IMR-90 (cell line): ENCODE measurements at regions not wholly inside any gene's neighbourhood (a gene's known extent, or its start where the extent isn't known, plus 50 kb on each side); places are given as distances from the start of the nearest gene placed in this dataset.

ENCODE experiments used
- ATAC-seq: fragments of 200-7000 bp; cut with Tn5 transposase; 2 replicates; pipeline ENCODE4 v1.9.1; 2020; ENCODE audit warnings: low read depth, mild to moderate bottlenecking, moderate library complexity
- BruUV-seq: library from RNA; stranded (reverse); fragments of 400-500 nt; replicated peaks from 2 replicates; lab custom pipeline; 2021; lab: Mats Ljungman, UMichigan
- CTCF ChIA-PET: fragments of 300-600 bp; formaldehyde crosslinking; extraction: SDS; loops from one replicate; lab custom pipeline; 2021; ENCODE audit warnings: antibody characterized with exemption; lab: Yijun Ruan, JAX
- POLR2A ChIA-PET: fragments of 300-600 bp; sonication (Branson Sonifier 250); formaldehyde crosslinking; loops from one replicate; lab custom pipeline; 2022; ENCODE audit warnings: antibody characterized with exemption; ENCODE audit not compliant: unreplicated experiment; lab: Charles Lee
- DNase-seq: peaks from one replicate; pipeline ENCODE4 v3.0.0; 2013
- H2AFZ ChIP-seq: replicated peaks from 2 replicates; pipeline ENCODE3; 2013; ENCODE audit warnings: low read length, mild to moderate bottlenecking; ENCODE audit not compliant: poor library complexity
- H2AK5ac ChIP-seq: 2 replicates; pipeline ENCODE4 v1.6.1; 2013; ENCODE audit warnings: low read depth, low read length, inconsistent platforms
- H2AK9ac ChIP-seq: replicated peaks from 2 replicates; pipeline ENCODE3; 2013; ENCODE audit warnings: mild to moderate bottlenecking, low read depth, low read length, moderate library complexity; ENCODE audit not compliant: poor library complexity
- H2BK120ac ChIP-seq: 2 replicates; pipeline ENCODE4 v1.6.1; 2013; ENCODE audit warnings: low read depth, low read length, inconsistent platforms
- H2BK15ac ChIP-seq: 3 replicates; pipeline ENCODE4 v1.6.1; 2013; ENCODE audit warnings: low read depth, low read length, inconsistent platforms
- H2BK20ac ChIP-seq: 2 replicates; pipeline ENCODE4 v1.6.1; 2013; ENCODE audit warnings: low read depth, mild to moderate bottlenecking, inconsistent platforms, low read length, moderate library complexity
- H2BK5ac ChIP-seq: 2 replicates; pipeline ENCODE4 v1.6.1; 2013; ENCODE audit warnings: mild to moderate bottlenecking, low read depth, low read length, inconsistent platforms; ENCODE audit not compliant: poor library complexity, severe bottlenecking
- H3K14ac ChIP-seq: replicated peaks from 2 replicates; pipeline ENCODE4 v1.6.1; 2013; ENCODE audit warnings: low read depth, low read length, inconsistent platforms
- H3K18ac ChIP-seq: 2 replicates; pipeline ENCODE4 v1.6.1; 2013; ENCODE audit warnings: low read depth, low read length, control low read depth
- H3K23ac ChIP-seq: 2 replicates; pipeline ENCODE4 v1.6.1; 2013; ENCODE audit warnings: low read depth, low read length, inconsistent platforms
- H3K27ac ChIP-seq: 2 replicates; pipeline ENCODE4 v1.5.1; 2013; ENCODE audit warnings: mild to moderate bottlenecking, control low read depth, low read length; ENCODE audit not compliant: insufficient read depth
- H3K27me3 ChIP-seq: 2 replicates; pipeline ENCODE4 v1.6.1; 2013; ENCODE audit warnings: low read length; ENCODE audit not compliant: control insufficient read depth, insufficient read depth
- H3K36me3 ChIP-seq: 2 replicates; pipeline ENCODE4 v1.6.1; 2013; ENCODE audit warnings: low read length, mixed read lengths; ENCODE audit not compliant: control insufficient read depth, insufficient read depth
- H3K4ac ChIP-seq: 2 replicates; pipeline ENCODE4 v1.6.1; 2013; ENCODE audit warnings: low read depth, low read length, inconsistent platforms
- H3K4me1 ChIP-seq: 2 replicates; pipeline ENCODE4 v1.6.1; 2013; ENCODE audit warnings: low read length, mixed read lengths; ENCODE audit not compliant: control insufficient read depth, insufficient read depth
- H3K4me2 ChIP-seq: 2 replicates; pipeline ENCODE4 v1.6.1; 2013; ENCODE audit warnings: low read depth, mild to moderate bottlenecking, control low read depth, low read length, moderate library complexity
- H3K4me3 ChIP-seq: 2 replicates; pipeline ENCODE4 v1.5.1; 2013; ENCODE audit warnings: low read depth, mild to moderate bottlenecking, control low read depth, low read length, moderate library complexity; ENCODE audit not compliant: insufficient read depth
- H3K56ac ChIP-seq: 2 replicates; pipeline ENCODE4 v1.6.1; 2013; ENCODE audit warnings: low read length, inconsistent platforms; ENCODE audit not compliant: insufficient read depth; ENCODE audit errors: extremely low read depth
- H3K79me1 ChIP-seq, 2 experiments: 2 replicates each; pipeline ENCODE4 v1.6.1; 2013; ENCODE audit warnings: low read length in 2 of 2, inconsistent platforms in 1 of 2, low read depth in 1 of 2
- H3K9ac ChIP-seq: 2 replicates; pipeline ENCODE4 v1.6.1; 2013; ENCODE audit warnings: low read depth, low read length, control low read depth
- H3K9me1 ChIP-seq: 2 replicates; pipeline ENCODE4 v1.6.1; 2013; ENCODE audit warnings: low read length, inconsistent platforms; ENCODE audit not compliant: insufficient read depth
- H3K9me3 ChIP-seq: 2 replicates; pipeline ENCODE4 v1.6.1; 2013; ENCODE audit warnings: low read length; ENCODE audit not compliant: control insufficient read depth, insufficient read depth
- H4K20me1 ChIP-seq: 2 replicates; pipeline ENCODE4 v1.6.1; 2013; ENCODE audit warnings: low read length, inconsistent platforms; ENCODE audit not compliant: insufficient read depth
- H4K5ac ChIP-seq: 2 replicates; pipeline ENCODE4 v1.6.1; 2013; ENCODE audit warnings: mild to moderate bottlenecking, low read depth, low read length, control low read depth
- H4K8ac ChIP-seq, 2 experiments: 2 replicates each; pipeline ENCODE4 v1.6.1; 2013; ENCODE audit warnings: low read depth in 2 of 2, low read length in 2 of 2, control low read depth in 1 of 2, inconsistent platforms in 1 of 2
- H4K91ac ChIP-seq: 2 replicates; pipeline ENCODE4 v1.6.1; 2013; ENCODE audit warnings: low read depth, low read length, inconsistent platforms; ENCODE audit not compliant: insufficient read depth
- ELK1 ChIP-seq: fragments of 150-350 bp; IDR thresholded peaks from 2 replicates; pipeline ENCODE4 v1.6.1; 2016; ENCODE audit warnings: low read depth, mild to moderate bottlenecking, low read length, moderate library complexity, borderline replicate concordance
- FOS ChIP-seq: fragments of 150-350 bp; IDR thresholded peaks from 2 replicates; pipeline ENCODE4 v1.6.1; 2016; ENCODE audit warnings: low read depth, low read length
- USF2 ChIP-seq: fragments of 150-350 bp; IDR thresholded peaks from 2 replicates; pipeline ENCODE4 v1.6.1; 2017; ENCODE audit warnings: mild to moderate bottlenecking, antibody characterized with exemption, low read length, low read depth
- WGBS, 2 experiments: methylation state at CpG; one replicate each; pipeline versions ENCODE4 v1.1.5 to v1.1.7; 2013; ENCODE audit warnings: missing lambda C conversion rate in 2 of 2; ENCODE audit not compliant: insufficient read length in 1 of 2; ENCODE audit errors: extremely low coverage in 2 of 2; 5-methylcytosine and 5-hydroxymethylcytosine counted together
- dilution Hi-C: fragments of 300-500 bp; cut with HindIII; formaldehyde crosslinking; loops from one replicate; pipeline ENCODE4 v1.14.3; 2018; ENCODE audit warnings: low sequenced_read_pairs; ENCODE audit not compliant: unreplicated experiment
- in situ Hi-C: fragments of 300-500 bp; cut with MboI; formaldehyde crosslinking; loops from 3 replicates; pipeline ENCODE4 v1.14.3; 2019; ENCODE audit warnings: low sequenced_read_pairs, inconsistent platforms, mixed read lengths
- intact Hi-C: fragments of 100-400 bp; cut with micrococcal nuclease; formaldehyde crosslinking; loops from 2 replicates; pipeline ENCODE4 v1.10.0; 2022

- Histone ChIP-seq H3K4ac (no peak overlapping the region), H3K9me1 (no peaks in the 10 kb centered on the region), H3K9me3 (no peaks in the 10 kb centered on the region), H3K4me3 (no peak overlapping the region), H3K36me3 (no peaks in the 10 kb centered on the region), H4K20me1 (no peaks in the 10 kb centered on the region), H4K8ac (no peak overlapping the region), H3K56ac (no peak overlapping the region), H2BK120ac (no peak overlapping the region), H3K4me2 (no peak overlapping the region), H2BK5ac (no peak overlapping the region), H3K23ac (no peak overlapping the region), H3K9ac (no peak overlapping the region), H3K27me3 (no peaks in the 10 kb centered on the region), H3K79me1 (no peaks in the 10 kb centered on the region), H2AFZ (no peak overlapping the region), H3K14ac (no peak overlapping the region), H3K18ac (no peak overlapping the region), H3K4me1 (no peaks in the 10 kb centered on the region), H3K27ac (no peak overlapping the region), H2BK20ac (no peak overlapping the region), H2AK5ac (no peak overlapping the region), H4K91ac (no peak overlapping the region), H4K5ac (no peak overlapping the region), H2BK15ac (no peak overlapping the region), H2AK9ac (no peak overlapping the region)
- no peak for DNase-seq
- no TSS peak for BruUV-seq
- ATAC-seq, result no peak
- WGBS, 2 experiments, result 80% methylated on average over 1 of the region's 3 CpGs; no CpG with 5 or more reads in 1 of the 2 experiments
- TF ChIP-seq FOS (no peak), ELK1 (no peak), USF2 (no peak)
- in situ Hi-C loops, result no loop called here
- POLR2A ChIA-PET, result no interaction called here
- CTCF ChIA-PET, result no interaction called here
- dilution Hi-C loops, result no loop called here
- intact Hi-C loops, result no loop called here
These were observed 577.2 kb upstream of the EDIL3 start for GRCh38 chr5:84961903-84962302.
